Stromal cell of bone marrow (primary cell): ENCODE measurements at regions not wholly inside any gene's neighbourhood (a gene's known extent, or its start where the extent isn't known, plus 50 kb on each side); places are given as distances from the start of the nearest gene placed in this dataset.
"Not testable (repeated sequence)": the region's sequence is repeated elsewhere in the genome, so short reads cannot be mapped to it uniquely, and the experiment has no call there.

Experiments
- DNase-seq: peaks from one replicate; pipeline ENCODE4 v3.0.0-alpha.2; 2012; ENCODE audit warnings: low read depth

DNA sequence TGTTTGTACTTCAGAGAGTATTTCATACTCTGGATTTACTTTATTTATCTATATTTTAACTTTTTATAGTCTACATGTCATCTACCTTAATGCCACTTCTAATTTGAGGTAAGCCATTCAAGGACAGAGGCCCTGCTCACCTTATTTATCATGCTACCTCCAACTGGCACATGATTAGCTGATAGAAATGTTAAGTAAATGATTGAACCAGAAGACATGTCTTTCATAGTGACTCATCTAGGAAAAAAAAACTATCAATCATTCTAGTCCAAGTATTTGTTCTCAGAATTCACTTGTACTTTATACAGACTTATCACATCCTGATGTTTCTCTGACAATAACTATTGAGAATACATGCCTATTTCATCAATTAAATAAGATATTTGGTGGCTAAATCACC, 856.3 kb downstream of the XPNPEP1 start:
- DNase-seq, result no peak

DNA sequence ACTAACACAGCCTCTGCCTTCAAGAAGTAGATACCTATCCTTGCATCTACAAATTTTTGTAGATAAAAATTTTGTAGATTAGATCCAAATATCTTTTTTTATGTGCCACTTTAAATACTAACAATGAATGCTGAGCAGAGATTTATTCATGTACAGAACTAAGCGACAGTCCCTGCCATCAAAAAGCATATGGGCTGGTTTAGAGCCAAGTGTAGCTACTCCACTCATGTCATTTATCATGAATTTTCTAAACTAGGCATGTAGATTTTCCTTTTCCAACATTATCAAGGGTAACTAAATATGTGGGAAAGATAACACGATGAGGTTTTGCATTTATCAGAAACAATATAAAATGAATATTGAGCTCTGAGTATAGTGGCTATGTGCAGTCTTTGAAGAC, 857.5 kb downstream of the XPNPEP1 start:
- DNase-seq, result no peak

DNA sequence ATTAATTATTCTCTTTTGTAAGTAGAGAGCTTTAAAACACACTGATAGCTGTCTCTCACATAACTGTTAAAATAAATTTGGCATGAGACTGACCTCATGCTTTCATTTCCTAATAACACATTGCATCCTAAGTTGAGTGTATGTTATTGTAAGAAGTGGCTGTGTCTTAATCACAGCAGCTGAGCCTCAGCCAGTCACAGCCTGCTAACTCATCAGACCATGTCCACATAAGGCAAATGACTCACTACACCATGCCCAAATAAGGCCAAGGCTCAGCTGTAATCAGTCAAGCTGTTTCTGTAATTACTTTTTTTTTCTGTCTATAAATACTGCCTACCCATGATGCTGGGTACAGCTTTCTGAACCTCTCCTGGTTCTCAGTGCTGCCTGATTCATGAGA, 860.9 kb downstream of the XPNPEP1 start:
- no peak for DNase-seq

DNA sequence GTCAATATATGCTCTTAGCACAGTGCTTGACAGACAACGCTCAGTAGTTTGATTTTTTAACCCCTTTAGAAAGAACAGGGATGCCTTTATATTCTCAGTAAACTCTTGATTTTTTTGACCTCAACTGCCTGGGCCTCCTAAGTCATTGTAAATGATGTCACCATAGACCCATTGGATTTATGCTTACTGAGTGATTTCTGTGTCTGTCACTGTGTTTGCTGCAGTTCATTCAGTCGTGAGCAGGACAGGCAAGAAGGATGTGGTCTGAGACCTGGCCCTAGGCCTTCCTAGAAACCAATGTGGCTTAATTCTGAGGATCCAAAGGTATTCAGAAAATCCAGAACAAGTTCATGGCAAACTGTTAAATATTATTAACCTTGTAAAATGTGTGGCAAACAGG, 868.1 kb downstream of the XPNPEP1 start:
- no peak for DNase-seq

DNA sequence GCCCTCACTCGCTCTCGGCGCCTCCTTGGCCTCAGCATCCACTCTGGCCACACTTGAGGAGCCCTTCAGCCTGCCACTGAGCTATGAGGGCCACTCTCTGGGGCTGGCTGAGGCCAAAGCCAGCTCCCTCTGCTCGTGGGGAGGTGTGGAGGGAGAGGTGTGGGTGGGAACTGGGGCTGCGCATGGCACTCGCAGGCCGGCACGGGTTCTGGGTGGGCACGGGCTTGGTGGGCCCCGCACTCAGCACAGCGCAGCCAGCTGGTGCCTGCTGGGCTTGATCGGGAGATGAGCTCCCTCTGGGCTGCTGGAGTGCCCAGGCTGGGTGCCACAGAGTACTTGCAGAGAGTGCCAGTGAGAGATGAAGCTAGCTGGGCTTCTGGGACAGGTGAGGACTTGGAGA, 875.5 kb downstream of the XPNPEP1 start:
- no peak for DNase-seq

DNA sequence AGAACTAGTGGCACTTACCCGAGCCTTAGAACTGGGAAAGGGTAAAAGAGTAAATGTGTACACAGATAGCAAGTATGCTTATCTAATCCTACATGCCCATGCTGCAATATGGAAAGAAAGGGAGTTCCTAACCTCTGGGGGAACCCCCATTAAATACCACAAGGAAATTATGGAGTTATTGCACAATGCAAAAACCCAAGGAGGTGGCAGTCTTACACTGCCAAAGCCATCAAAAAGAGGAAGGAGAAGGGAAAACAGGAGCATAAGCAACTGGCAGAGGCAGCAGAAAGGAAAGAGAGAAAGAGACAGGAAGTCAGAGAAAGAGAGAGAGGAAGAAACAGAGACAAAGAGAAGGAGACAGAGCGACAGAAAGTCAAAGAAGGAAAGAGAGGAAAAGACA, 876.9 kb downstream of the XPNPEP1 start:
- DNase-seq, result not testable (repeated sequence)

DNA sequence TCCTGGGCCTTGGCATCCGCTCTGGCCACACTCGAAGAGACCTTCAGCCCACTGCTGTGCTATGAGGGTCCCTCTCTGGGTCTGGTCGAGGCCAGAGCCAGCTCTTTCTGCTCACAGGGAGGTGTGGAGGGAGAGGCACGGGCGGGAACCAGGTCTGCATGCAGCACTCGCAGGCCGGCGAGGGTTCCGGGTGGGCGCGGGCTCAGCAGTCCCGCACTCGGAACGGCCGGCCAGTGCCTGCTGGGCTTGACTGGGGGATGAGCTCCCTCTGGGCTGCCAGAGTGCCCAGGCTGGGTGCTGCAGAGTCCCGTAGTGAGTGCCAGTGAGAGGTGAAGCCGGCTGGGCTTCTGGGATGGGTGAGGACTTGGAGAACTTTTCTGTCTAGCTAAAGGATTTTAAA, 882.7 kb downstream of the XPNPEP1 start:
- DNase-seq, result no peak

DNA sequence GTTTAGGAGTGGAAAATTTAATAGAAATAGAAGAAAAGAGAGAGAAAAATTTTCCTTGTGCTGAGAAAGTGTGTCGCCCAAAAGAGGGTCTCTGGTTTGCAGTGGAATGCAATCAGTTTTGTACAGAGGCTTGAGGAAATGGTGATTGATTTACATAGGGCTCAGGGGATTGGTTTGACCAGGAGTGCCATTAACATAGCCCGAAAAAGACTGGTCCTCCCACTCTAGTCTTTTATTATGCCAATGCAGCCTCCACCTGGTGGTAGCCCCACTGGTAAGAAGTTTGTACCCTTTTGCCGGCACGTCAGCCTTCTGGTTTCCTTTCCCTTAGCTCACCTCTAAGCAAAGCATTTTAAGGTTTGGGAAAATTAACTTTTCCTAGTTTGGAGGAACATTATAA, 885.3 kb downstream of the XPNPEP1 start:
- DNase-seq, result no peak

DNA sequence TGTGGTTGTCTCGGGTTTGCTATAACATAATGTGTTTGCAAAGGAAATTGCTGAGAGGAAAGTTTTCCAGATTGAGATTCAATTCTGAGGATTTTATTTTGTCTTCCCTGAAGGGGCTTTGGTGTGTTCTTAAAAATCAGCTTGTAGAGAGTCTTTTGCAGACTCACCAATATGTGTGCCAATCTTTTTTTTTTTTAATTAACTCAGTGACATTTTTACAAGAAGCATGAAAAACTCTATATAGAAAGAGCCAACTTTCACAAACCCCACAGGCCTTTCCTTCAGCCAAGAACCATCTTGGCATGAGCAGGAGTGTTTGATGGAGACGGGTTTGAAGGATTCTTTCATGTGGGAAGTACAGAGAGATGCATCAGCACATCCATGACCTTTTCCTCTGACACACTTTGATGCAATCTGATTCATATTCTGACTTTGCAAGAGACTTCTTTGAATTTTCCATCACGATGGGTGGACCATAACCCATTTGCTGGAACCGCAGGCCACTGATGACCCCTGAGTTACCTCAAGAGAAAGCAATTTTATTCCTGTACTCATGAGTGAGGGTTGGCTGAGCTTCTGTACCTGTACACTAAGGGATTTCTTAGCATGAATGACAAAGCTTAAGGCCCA, 892.6 kb downstream of the XPNPEP1 start:
- DNase-seq, result no peak

DNA sequence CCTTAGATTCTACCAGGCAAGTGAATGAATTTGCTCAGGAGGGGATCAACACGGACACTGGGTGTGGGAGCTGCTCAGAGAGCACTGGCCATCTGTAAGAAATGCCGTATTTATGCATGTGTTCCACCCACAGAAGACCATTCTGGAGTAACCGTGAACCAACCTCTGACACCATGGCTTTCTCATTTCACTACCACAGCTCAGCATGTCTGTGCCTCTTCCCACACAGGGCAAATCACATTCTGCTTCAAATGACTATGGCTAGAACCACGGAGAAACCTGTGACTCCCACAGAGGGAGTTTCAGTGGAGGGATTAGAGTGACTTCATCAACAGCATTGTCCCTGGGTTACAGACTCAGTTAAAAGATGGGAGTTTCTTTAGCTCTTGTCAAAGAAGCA, 893.4 kb downstream of the XPNPEP1 start:
- DNase-seq, result no peak

DNA sequence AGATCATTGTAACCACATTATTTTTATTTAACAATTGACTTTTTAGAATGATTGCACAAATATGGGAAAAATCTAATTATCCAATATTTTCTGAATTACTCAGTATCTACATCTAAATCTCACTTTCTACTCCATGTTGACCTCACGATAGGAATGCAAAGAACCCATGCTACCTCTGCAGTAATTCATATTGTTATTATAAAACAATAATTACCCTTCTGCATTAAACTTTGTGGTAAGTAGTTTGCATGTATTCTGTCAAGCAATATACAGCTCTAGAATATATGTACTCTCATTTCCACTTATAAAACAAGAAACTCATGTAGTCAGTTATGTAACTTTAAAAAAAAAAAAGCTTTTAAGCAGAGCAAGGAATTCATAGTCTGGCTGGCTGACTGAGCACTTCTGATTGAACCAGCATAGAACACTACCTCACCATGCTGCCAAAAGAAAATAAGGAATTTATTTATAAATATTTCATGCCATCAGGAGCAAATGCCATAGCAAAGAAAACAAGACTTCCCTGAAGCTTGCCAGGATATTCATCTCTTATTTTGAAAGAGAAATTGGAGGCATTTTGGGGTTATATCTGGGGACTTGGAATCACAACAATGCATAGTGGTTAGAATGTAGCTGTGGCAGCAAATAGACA, 895.7 kb downstream of the XPNPEP1 start:
- DNase-seq, result no peak

DNA sequence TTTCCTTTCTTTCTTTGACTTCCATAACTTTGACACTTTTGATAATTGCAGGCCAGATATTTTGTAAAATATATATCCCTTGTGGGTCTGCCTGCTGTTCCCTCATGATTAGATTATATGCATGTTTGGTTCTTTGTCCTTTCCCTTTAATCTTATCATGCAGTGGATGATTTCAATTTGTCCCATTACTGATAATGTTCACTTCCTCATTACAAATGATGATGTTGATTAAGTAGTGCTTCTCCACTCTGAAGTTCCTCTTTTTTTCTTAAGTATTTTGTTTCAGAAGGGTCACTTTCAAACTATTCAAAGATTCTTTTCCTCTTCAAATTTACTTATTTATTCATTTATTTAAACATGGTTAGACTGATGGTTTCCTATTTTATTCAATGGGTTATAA, 898.1 kb downstream of the XPNPEP1 start:
- DNase-seq, result no peak

DNA sequence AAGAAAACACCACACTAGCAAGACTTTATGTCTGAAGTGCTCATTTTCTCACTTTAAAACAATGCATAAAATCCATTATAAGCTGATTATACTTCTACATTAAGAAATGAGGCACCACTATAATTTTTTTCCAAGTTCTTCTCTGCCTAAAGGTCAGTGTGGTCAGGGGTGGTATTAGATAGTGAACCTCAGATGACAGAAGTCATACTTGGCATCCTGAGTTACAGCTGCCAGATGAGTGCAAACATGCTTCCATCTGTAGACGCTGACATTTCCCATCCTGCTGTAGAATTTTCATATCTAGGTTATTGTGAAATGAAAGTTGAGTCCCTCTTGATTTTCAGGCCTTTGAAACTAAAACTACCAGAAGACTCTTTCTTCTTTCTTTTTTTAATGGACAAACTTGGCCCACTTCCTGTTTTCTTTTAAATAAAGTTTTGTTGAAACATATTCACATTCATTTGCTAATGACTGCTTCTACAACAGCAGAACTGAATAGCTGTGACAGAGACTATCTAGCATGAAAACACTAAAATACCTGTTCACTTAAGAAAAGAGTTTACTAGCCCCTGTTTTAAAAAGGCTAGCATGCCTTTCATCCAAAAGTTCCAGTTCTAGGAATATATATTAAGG, 900.8 kb downstream of the XPNPEP1 start:
- DNase-seq, result no peak

DNA sequence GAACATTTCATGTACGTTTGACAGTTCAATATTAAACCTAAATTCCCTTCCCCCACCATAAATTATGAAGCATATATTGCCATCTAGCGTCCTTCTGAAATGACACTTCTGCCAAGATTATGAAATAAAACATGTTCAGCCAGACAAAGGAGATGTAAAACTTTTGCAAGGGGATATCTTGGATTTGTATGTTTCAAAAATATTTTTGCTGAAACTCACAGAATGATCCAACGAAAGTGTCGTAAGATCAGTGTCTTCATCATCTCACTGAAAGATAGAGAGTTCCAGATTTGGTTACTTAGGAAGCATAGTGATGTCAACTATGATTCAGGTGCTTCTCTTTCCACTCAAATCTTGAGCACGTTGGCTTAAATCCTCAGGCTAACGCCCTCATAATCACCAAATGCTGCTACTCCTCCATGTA, 904.3 kb downstream of the XPNPEP1 start:
- no peak for DNase-seq

DNA sequence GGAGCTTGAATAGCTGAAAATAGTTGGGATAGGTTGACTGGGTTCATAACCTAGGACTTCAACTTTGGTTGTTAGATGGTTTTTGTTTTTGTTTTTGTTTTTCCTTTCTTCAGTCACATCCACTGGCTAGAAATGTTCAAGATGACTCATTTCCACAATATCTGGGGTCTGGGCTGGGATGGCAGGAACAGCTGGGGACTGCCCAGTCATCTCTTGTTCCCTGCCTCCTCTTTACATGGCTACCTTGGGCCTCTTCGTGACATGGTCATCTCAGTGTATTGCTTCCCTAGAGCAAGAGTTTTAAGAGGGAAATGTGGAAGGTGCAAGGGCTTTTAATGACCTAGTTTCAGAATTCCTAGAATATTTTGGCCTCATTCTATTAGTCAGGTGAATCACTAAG, 915.8 kb downstream of the XPNPEP1 start:
- no peak for DNase-seq

DNA sequence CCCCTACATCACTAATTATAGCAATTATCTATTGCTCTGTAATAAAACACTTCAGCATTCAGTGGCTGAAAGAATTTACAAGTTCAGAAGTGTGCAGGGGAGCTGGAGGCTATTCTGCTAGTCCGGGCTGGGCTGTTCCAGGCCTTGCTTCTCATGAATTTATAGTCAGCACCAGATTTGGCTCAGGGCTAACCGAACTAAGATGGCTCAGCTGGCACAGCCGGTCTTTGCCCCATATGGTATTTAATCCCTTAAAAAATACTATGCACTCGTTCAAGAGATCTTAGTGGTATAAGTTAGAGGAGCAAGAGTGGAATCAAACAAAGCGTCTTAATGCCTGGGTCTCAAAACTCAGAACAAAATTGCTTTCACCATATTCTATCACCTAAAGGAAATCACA, 932.9 kb downstream of the XPNPEP1 start:
- DNase-seq, result no peak

DNA sequence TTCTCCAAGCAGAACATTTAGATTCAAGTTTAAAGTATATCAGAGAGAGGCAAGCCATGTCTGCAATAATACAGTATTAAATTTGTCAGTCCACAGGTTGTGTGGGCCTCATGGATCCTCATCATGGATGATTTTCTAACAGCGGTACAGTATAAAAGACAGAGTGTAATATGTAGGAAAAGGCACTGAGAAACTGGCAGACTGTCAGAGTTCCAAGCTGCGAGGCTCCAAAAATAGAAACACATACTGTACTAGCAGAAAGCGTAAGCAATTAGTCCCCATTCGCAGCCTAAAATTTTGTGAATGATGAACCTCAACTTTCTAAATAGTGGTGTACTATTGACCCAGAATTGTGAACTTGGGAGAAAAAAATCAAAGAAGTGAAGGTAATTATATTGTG, 933.3 kb downstream of the XPNPEP1 start:
- DNase-seq, result no peak

DNA sequence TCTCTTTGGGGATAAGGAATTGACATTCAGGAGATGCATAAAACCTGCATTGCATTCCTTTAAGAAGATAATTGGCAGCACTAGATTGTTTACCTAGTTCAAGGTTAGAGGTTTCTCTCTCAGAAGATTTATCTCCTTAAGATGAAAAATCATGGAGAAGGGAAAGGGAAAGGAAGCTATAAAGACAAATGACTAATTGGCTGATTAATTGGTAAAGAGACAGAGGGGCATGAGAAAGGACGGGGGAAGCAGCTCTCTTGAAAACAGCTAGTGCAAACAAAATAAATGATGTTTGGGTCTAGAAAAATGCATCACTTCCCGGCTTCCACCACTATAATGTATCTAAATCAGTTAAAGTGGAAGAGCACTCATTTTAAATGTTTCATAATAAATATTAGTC, 941.2 kb downstream of the XPNPEP1 start:
- no peak for DNase-seq

DNA sequence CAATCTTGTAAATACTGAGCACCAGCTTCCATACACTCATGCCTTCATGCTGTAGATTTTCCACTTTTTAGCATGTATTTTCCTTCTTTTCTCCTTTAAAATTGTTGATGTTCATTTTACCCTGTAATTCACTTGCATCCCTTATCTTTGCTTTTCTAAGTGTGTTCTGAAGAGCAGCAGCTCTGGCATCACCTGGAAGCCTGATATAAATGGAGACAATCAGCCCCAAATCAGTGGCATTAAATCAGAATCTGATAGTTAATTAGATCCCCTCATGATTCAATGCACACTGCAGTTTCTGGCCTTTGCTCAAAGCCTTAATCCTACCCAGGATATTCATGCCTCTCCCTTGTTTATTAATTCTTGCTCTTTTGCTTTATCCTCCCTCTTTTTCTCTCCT, 942.4 kb downstream of the XPNPEP1 start:
- no peak for DNase-seq

DNA sequence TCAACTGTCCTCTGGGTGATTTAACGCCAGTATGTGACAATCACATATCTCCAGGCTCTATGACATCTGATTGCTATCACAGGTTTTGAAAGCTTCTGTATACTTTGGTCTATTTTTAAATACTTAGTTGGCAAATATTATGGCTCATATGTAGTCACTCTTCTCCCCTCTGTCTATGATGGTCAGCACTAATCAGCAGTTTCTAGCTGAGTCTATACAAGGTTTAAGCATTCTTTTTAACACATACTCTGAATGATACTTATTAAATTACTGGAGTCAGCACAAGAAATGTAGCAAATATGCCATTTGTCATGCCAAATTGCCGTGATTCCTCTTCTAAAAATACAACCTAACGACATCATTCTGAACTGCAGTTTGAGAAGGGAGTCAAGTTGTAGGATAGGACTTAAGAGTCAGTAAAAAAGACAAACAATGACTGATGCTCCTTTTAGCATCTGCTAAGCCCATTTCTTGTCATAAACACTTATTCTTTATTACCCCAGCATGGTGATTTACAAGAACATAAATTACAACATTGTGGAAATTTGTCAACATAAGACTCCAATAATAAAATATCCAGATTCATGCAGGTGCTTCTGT, 947.8 kb downstream of the XPNPEP1 start:
- DNase-seq, result no peak

DNA sequence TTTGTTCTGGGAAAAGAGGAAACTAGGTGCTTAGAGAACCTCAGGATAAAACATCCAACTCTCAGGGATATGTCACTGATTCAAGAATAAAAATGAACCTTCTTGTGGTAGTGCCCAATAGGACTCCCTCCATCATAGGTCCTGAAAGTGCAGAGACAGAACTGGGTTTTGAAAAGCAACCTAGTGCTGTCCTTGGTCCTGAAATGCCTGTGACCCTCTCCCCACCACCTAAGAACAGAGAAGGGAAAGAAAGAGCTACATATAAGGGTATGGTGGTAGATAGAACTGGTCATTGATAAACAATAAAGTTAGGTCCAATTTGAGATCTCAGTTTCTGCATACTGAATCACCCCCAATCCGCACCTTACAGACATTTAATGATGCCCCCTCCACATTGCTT, 953.3 kb downstream of the XPNPEP1 start:
- DNase-seq, result no peak

DNA sequence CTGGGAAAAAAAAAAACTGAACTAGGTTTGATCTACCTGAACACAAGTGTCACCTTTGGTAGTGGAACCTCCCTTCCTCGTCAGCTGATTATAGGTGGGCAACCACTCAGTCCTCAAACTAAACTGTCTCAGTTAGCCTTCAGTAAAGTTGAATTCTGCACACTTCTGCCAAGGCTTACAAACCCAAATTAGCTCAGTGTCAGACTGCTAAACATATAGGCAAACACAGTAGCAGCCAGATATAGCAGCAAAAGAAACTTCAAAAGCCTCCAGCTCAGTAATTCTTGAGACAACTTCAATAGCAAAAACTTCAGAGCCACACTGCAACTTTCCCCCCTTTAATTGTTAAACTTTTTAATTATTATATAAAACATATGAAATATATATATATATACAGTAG, 956.9 kb downstream of the XPNPEP1 start:
- DNase-seq, result no peak

DNA sequence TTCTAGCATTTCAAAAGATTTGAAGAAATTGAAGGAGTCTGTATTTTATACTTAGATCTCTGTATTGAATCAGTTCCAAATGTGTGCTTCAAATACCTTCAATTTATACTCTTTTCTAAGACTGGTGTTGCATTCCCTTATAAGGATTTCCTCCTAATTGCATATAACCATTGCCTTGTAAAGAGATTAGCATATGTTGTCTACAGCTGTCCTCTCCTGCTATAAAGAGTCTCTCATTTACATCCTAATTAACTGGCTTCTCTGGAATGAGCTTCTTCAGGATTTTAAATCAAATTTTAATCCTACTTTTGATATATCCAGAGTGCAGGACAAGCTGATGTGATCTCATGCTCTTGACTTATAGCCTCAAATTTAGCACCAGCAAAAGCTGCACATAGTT, 957.3 kb downstream of the XPNPEP1 start:
- no peak for DNase-seq
